Neural cell (in vitro differentiated cells): ENCODE measurements at regions not wholly inside any gene's neighbourhood (a gene's known extent, or its start where the extent isn't known, plus 50 kb on each side); places are given as distances from the start of the nearest gene placed in this dataset.

Source experiments
- H2AFZ ChIP-seq: fragments of 200-600, 300-800 bp; sonication (generic), shearing (Covaris generic); 2 replicates; pipeline ENCODE4 v1.6.0; 2014; ENCODE audit warnings: low read depth, mild to moderate bottlenecking, antibody characterized with exemption, low read length, moderate library complexity
- H3F3A ChIP-seq: fragments of 200-600 bp; shearing (Covaris generic); 2 replicates; pipeline ENCODE4 v1.6.1; 2016; ENCODE audit warnings: mild to moderate bottlenecking, moderate library complexity, mixed read lengths, antibody characterized with exemption, low read length; ENCODE audit not compliant: insufficient read depth, poor library complexity, severe bottlenecking
- H3K27ac ChIP-seq: fragments of 200-600, 300-800 bp; sonication (generic), shearing (Covaris generic); 2 replicates; pipeline ENCODE4 v1.5.1; 2014; ENCODE audit warnings: mild to moderate bottlenecking, low read length, moderate library complexity
- H3K27me3 ChIP-seq: fragments of 300-800, 200-600 bp; sonication (generic), shearing (Covaris generic); 2 replicates; pipeline ENCODE4 v1.6.0; 2014; ENCODE audit warnings: mild to moderate bottlenecking, low read depth, low read length, moderate library complexity; ENCODE audit not compliant: insufficient read depth
- H3K36me3 ChIP-seq: fragments of 300-800, 200-600 bp; sonication (generic), shearing (Covaris generic); 2 replicates; pipeline ENCODE4 v1.5.1; 2014; ENCODE audit warnings: mild to moderate bottlenecking, antibody characterized with exemption, low read length, moderate library complexity; ENCODE audit not compliant: insufficient read depth
- H3K4me2 ChIP-seq: fragments of 300-800, 200-600 bp; sonication (generic), shearing (Covaris generic); 2 replicates; pipeline ENCODE4 v1.6.0; 2014; ENCODE audit warnings: mild to moderate bottlenecking, low read length
- H3K4me3 ChIP-seq: fragments of 300-800, 200-600 bp; sonication (generic), shearing (Covaris generic); 2 replicates; pipeline ENCODE4 v1.5.1; 2014; ENCODE audit warnings: mild to moderate bottlenecking, low read length, moderate library complexity
- H3K79me2 ChIP-seq: fragments of 200-600 bp; shearing (Covaris generic); replicated peaks from 2 replicates; pipeline ENCODE4 v1.6.0; 2014; ENCODE audit warnings: mild to moderate bottlenecking, low read length, moderate library complexity; ENCODE audit not compliant: insufficient read depth
- H3K9ac ChIP-seq: fragments of 300-800, 200-600 bp; sonication (generic), shearing (Covaris generic); 2 replicates; pipeline ENCODE4 v1.6.1; 2016; ENCODE audit warnings: mild to moderate bottlenecking, low read length, mixed read lengths
- H3K9me2 ChIP-seq: fragments of 200-600 bp; shearing (Covaris generic); 2 replicates; pipeline ENCODE4 v1.6.1; 2016; ENCODE audit warnings: mild to moderate bottlenecking, low read length, mixed read lengths; ENCODE audit not compliant: insufficient read depth
- H3K9me3 ChIP-seq: fragments of 200-600, 300-800 bp; sonication (generic), shearing (Covaris generic); 2 replicates; pipeline ENCODE4 v1.6.1; 2016; ENCODE audit warnings: mild to moderate bottlenecking, mixed run types, low read length, moderate library complexity, mixed read lengths
- H4K20me1 ChIP-seq: fragments of 200-600 bp; shearing (Covaris generic); 2 replicates; pipeline ENCODE4 v1.6.1; 2016; ENCODE audit warnings: mild to moderate bottlenecking, mixed run types; ENCODE audit not compliant: insufficient read depth
- EP300 ChIP-seq: fragments of 450-650 bp; conservative IDR thresholded peaks from 2 replicates; pipeline ENCODE4 v1.6.1; 2014; ENCODE audit warnings: antibody characterized with exemption, mild to moderate bottlenecking, moderate library complexity; ENCODE audit not compliant: poor library complexity, severe bottlenecking
- EZH2 ChIP-seq: fragments of 200-600, 300-800 bp; shearing (Covaris generic), sonication (generic); IDR thresholded peaks from 2 replicates; pipeline ENCODE4 v1.6.1; 2014; ENCODE audit warnings: antibody characterized with exemption, low read length, borderline replicate concordance, mild to moderate bottlenecking; ENCODE audit not compliant: insufficient read depth, poor library complexity, severe bottlenecking
- MXI1 ChIP-seq: fragments of 450-650 bp; conservative IDR thresholded peaks from 2 replicates; pipeline ENCODE4 v1.6.1; 2014; ENCODE audit warnings: antibody characterized with exemption, mild to moderate bottlenecking; ENCODE audit not compliant: poor library complexity, severe bottlenecking
- POLR2AphosphoS5 ChIP-seq: IDR thresholded peaks from 2 replicates; pipeline ENCODE4 v1.6.1; 2012
- RAD21 ChIP-seq: fragments of 450-650 bp; conservative IDR thresholded peaks from 2 replicates; pipeline ENCODE4 v1.6.1; 2014; ENCODE audit warnings: antibody characterized with exemption, mild to moderate bottlenecking, moderate library complexity
- REST ChIP-seq: IDR thresholded peaks from 2 replicates; pipeline ENCODE4 v1.6.1; 2012; ENCODE audit warnings: borderline replicate concordance
- SMC3 ChIP-seq: fragments of 450-650 bp; conservative IDR thresholded peaks from 2 replicates; pipeline ENCODE4 v1.6.1; 2014; ENCODE audit warnings: antibody characterized with exemption, mild to moderate bottlenecking, moderate library complexity; ENCODE audit not compliant: poor library complexity
- TAF1 ChIP-seq: IDR thresholded peaks from 2 replicates; pipeline ENCODE4 v1.6.1; 2012; ENCODE audit warnings: low read depth
- TF ChIP-seq, protein P1 (sequence below): fragments of 450-650 bp; IDR thresholded peaks from 2 replicates; pipeline ENCODE4 v1.5.1; 2014; ENCODE audit warnings: antibody characterized with exemption, mild to moderate bottlenecking, moderate library complexity; ENCODE audit not compliant: poor library complexity, severe bottlenecking

GRCh38 chr22:23485490-23485889, 94.6 kb downstream of the IGLL1 start:
- TF ChIP-seq SMC3: no peak
- no peak for TF ChIP-seq POLR2AphosphoS5
- TF ChIP-seq TAF1: no peak
- Histone ChIP-seq H3K79me2 (no peaks in the 10 kb centered on the region), H3K4me2 (no peak overlapping the region), H3K4me3 (no peak overlapping the region), H3K36me3 (no peaks in the 10 kb centered on the region), H2AFZ (no peak overlapping the region), H3K27ac (no peak overlapping the region), H4K20me1 (no peaks in the 10 kb centered on the region), H3F3A (no peaks in the 10 kb centered on the region), H3K9ac (no peak overlapping the region), H3K9me2 (no peaks in the 10 kb centered on the region), H3K27me3 (no peaks in the 10 kb centered on the region), H3K9me3 (no peaks in the 10 kb centered on the region)

GRCh38 chr22:23484651-23485050, 95.4 kb downstream of the IGLL1 start:
- no peak for TF ChIP-seq EZH2
- no peak for TF ChIP-seq POLR2AphosphoS5
- no peak for TF ChIP-seq EP300
- no peak for TF ChIP-seq SMC3
- no peak for TF ChIP-seq MXI1
- no peak for TF ChIP-seq TAF1
- no peak for TF ChIP-seq RAD21
- TF ChIP-seq, protein P1, sequence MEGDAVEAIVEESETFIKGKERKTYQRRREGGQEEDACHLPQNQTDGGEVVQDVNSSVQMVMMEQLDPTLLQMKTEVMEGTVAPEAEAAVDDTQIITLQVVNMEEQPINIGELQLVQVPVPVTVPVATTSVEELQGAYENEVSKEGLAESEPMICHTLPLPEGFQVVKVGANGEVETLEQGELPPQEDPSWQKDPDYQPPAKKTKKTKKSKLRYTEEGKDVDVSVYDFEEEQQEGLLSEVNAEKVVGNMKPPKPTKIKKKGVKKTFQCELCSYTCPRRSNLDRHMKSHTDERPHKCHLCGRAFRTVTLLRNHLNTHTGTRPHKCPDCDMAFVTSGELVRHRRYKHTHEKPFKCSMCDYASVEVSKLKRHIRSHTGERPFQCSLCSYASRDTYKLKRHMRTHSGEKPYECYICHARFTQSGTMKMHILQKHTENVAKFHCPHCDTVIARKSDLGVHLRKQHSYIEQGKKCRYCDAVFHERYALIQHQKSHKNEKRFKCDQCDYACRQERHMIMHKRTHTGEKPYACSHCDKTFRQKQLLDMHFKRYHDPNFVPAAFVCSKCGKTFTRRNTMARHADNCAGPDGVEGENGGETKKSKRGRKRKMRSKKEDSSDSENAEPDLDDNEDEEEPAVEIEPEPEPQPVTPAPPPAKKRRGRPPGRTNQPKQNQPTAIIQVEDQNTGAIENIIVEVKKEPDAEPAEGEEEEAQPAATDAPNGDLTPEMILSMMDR: no peak
- no peak for TF ChIP-seq REST
- Histone ChIP-seq H3K36me3 (no peaks in the 10 kb centered on the region), H3K4me3 (no peak overlapping the region), H3K4me2 (no peak overlapping the region), H3K79me2 (no peaks in the 10 kb centered on the region), H2AFZ (no peak overlapping the region), H3K27ac (no peak overlapping the region), H4K20me1 (no peaks in the 10 kb centered on the region), H3K9ac (no peak overlapping the region), H3F3A (no peaks in the 10 kb centered on the region), H3K9me2 (no peaks in the 10 kb centered on the region), H3K27me3 (no peaks in the 10 kb centered on the region), H3K9me3 (no peaks in the 10 kb centered on the region)

GRCh38 chr22:23481369-23481768, 98.7 kb downstream of the IGLL1 start:
- no peaks in the 10 kb centered on the region for H3K9me3 ChIP-seq

More at GRCh38 chr22:23481369-23481768, 98.7 kb downstream of the IGLL1 start:
- no peak overlapping the region for H3K9ac ChIP-seq
- H3K27ac ChIP-seq: no peak overlapping the region
- no peaks in the 10 kb centered on the region for H4K20me1 ChIP-seq
- no peak overlapping the region for H3K4me3 ChIP-seq
- no peaks in the 10 kb centered on the region for H3K9me2 ChIP-seq
- H3K4me2 ChIP-seq: no peak overlapping the region
- H3F3A ChIP-seq: no peaks in the 10 kb centered on the region
- TF ChIP-seq REST (no peak), TAF1 (no peak), EZH2 (no peak), EP300 (no peak), SMC3 (no peak), RAD21 (no peak), POLR2AphosphoS5 (no peak), MXI1 (no peak)
- TF ChIP-seq, protein P1: no peak
- no peaks in the 10 kb centered on the region for H3K36me3 ChIP-seq
- H3K27me3 ChIP-seq: no peaks in the 10 kb centered on the region
- H3K79me2 ChIP-seq: no peaks in the 10 kb centered on the region
- no peak overlapping the region for H2AFZ ChIP-seq
